Peyer's patch (tissue), 4 donors: ENCODE measurements at regions not wholly inside any gene's neighbourhood (a gene's known extent, or its start where the extent isn't known, plus 50 kb on each side); places are given as distances from the start of the nearest gene placed in this dataset.

Source experiments
- POLR2A ChIP-seq, 2 donors: fragments of 450-650 bp; IDR thresholded peaks; one replicate each; pipeline ENCODE4 v1.5.1; 2017; ENCODE audit warnings: antibody characterized with exemption in 2 of 2, mild to moderate bottlenecking in 2 of 2, moderate library complexity in 2 of 2
- TF ChIP-seq, protein P1 (sequence below), 6 experiments: fragments of 450-650 bp in 4 of 6; fragments of 200-600 bp in 2 of 6; sonication (generic) in 1 of 6; IDR thresholded peaks; one replicate each; pipeline ENCODE4 v1.5.1; 2017 to 2019; ENCODE audit warnings: antibody characterized with exemption in 6 of 6, mild to moderate bottlenecking in 3 of 6, moderate library complexity in 1 of 6

DNA sequence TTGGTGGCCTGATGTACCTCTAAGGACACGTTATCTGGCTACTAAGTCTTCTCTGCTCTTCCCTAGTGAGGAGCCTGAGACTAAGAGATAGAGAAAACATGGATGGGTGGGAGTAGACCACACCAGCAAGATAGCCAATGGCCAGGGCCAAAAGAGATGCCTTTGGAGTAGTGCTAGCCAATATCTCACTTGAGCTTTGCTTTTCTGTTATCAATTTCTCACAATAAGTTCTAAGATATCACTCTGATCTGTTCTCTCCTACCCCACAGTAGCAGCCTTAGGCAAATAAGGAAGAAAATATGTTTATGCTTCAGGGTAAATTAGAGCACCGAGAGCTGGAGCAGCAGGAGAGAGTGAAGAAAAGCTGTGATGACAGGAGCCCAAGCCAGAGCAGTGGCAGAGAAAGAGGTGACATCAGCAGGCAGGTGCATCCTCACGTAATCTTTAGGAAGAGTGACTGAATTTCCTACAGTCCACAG lies 343.9 kb upstream of the NOCT start:
- TF ChIP-seq, protein P1, sequence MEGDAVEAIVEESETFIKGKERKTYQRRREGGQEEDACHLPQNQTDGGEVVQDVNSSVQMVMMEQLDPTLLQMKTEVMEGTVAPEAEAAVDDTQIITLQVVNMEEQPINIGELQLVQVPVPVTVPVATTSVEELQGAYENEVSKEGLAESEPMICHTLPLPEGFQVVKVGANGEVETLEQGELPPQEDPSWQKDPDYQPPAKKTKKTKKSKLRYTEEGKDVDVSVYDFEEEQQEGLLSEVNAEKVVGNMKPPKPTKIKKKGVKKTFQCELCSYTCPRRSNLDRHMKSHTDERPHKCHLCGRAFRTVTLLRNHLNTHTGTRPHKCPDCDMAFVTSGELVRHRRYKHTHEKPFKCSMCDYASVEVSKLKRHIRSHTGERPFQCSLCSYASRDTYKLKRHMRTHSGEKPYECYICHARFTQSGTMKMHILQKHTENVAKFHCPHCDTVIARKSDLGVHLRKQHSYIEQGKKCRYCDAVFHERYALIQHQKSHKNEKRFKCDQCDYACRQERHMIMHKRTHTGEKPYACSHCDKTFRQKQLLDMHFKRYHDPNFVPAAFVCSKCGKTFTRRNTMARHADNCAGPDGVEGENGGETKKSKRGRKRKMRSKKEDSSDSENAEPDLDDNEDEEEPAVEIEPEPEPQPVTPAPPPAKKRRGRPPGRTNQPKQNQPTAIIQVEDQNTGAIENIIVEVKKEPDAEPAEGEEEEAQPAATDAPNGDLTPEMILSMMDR (IDR thresholded peaks at IDR 0.05) = no peak
- no peak for TF ChIP-seq POLR2A (IDR thresholded peaks at IDR 0.05)
